ENCODE measurements at regions not wholly inside any gene's neighbourhood (a gene's known extent, or its start where the extent isn't known, plus 50 kb on each side); places are given as distances from the start of the nearest gene placed in this dataset.
"Not testable (repeated sequence)": the region's sequence is repeated elsewhere in the genome, so short reads cannot be mapped to it uniquely, and the experiment has no call there.

GRCh38 chr21:17088500-17088899, 424.3 kb upstream of the CXADR start:
- no peak for DNase-seq (ENCODE audit: low read depth in 1 of 2, low spot score in 1 of 2)

GRCh38 chr21:17089091-17089491, 423.8 kb upstream of the CXADR start:
- DNase-seq (ENCODE audit: low read depth in 1 of 2, low spot score in 1 of 2), result no peak

- no peak for DNase-seq (ENCODE audit: low read depth in 1 of 2, low spot score in 1 of 2)
Measured at GRCh38 chr21:17101696-17102095, 411.1 kb upstream of the CXADR start.

GRCh38 chr21:17105932-17106331, 406.9 kb upstream of the CXADR start:
- no peak for DNase-seq (ENCODE audit: low read depth in 1 of 2, low spot score in 1 of 2)

- no peak for DNase-seq (ENCODE audit: low read depth in 1 of 2, low spot score in 1 of 2)
Measured at GRCh38 chr21:17114045-17114444, 398.8 kb upstream of the CXADR start.

- DNase-seq (ENCODE audit: low read depth in 1 of 2, low spot score in 1 of 2), result no peak
Measured at GRCh38 chr21:17118638-17119384, 394.0 kb upstream of the CXADR start.

GRCh38 chr21:17119466-17120297, 393.2 kb upstream of the CXADR start:
- no peak for DNase-seq (ENCODE audit: low read depth in 1 of 2, low spot score in 1 of 2)

GRCh38 chr21:17127395-17127794, 385.4 kb upstream of the CXADR start:
- not testable (repeated sequence) for DNase-seq (ENCODE audit: low read depth in 1 of 2, low spot score in 1 of 2)

GRCh38 chr21:17128132-17128531, 384.7 kb upstream of the CXADR start:
- no peak for DNase-seq (ENCODE audit: low read depth in 1 of 2, low spot score in 1 of 2)

GRCh38 chr21:17139159-17139558, 373.7 kb upstream of the CXADR start:
- not testable (repeated sequence) for DNase-seq (ENCODE audit: low read depth in 1 of 2, low spot score in 1 of 2)

- no peak for DNase-seq (ENCODE audit: low read depth in 1 of 2, low spot score in 1 of 2)
Measured at GRCh38 chr21:17139696-17140095, 373.1 kb upstream of the CXADR start.

- no peak for DNase-seq (ENCODE audit: low read depth in 1 of 2, low spot score in 1 of 2)
Measured at GRCh38 chr21:17146426-17146825, 366.4 kb upstream of the CXADR start.

GRCh38 chr21:17159697-17160096, 353.1 kb upstream of the CXADR start:
- DNase-seq (ENCODE audit: low read depth in 1 of 2, low spot score in 1 of 2), result no peak

- no peak for DNase-seq (ENCODE audit: low read depth in 1 of 2, low spot score in 1 of 2)
Measured at GRCh38 chr21:17185674-17186073, 327.2 kb upstream of the CXADR start.

GRCh38 chr21:17189963-17190362, 322.9 kb upstream of the CXADR start:
- DNase-seq (ENCODE audit: low read depth in 1 of 2, low spot score in 1 of 2), result no peak

- no peak for DNase-seq (ENCODE audit: low read depth in 1 of 2, low spot score in 1 of 2)
Measured at GRCh38 chr21:17191346-17191993, 321.4 kb upstream of the CXADR start.

- no peak for DNase-seq (ENCODE audit: low read depth in 1 of 2, low spot score in 1 of 2)
Measured at GRCh38 chr21:17195351-17195750, 317.5 kb upstream of the CXADR start.

- DNase-seq (ENCODE audit: low read depth in 1 of 2, low spot score in 1 of 2), result no peak
Measured at GRCh38 chr21:17195976-17196375, 316.9 kb upstream of the CXADR start.

GRCh38 chr21:17196623-17197022, 316.2 kb upstream of the CXADR start:
- DNase-seq (ENCODE audit: low read depth in 1 of 2, low spot score in 1 of 2), result no peak

GRCh38 chr21:17197996-17198395, 314.8 kb upstream of the CXADR start:
- no peak for DNase-seq (ENCODE audit: low read depth in 1 of 2, low spot score in 1 of 2)

GRCh38 chr21:17200250-17200649, 312.6 kb upstream of the CXADR start:
- DNase-seq (ENCODE audit: low read depth in 1 of 2, low spot score in 1 of 2), result no peak

- no peak for DNase-seq (ENCODE audit: low read depth in 1 of 2, low spot score in 1 of 2)
Measured at GRCh38 chr21:17201741-17202260, 311.0 kb upstream of the CXADR start.
